GM21717 (cell line): ENCODE measurements at regions not wholly inside any gene's neighbourhood (a gene's known extent, or its start where the extent isn't known, plus 50 kb on each side); places are given as distances from the start of the nearest gene placed in this dataset.
"Not testable (repeated sequence)": the region's sequence is repeated elsewhere in the genome, so short reads cannot be mapped to it uniquely, and the experiment has no call there.

ENCODE experiments used
- ATAC-seq: cut with Tn5 transposase; IDR thresholded peaks from one replicate; pipeline ENCODE4 v1.9.1; 2021; ENCODE audit warnings: mild to moderate bottlenecking, moderate library complexity; ENCODE audit not compliant: unreplicated experiment

DNA sequence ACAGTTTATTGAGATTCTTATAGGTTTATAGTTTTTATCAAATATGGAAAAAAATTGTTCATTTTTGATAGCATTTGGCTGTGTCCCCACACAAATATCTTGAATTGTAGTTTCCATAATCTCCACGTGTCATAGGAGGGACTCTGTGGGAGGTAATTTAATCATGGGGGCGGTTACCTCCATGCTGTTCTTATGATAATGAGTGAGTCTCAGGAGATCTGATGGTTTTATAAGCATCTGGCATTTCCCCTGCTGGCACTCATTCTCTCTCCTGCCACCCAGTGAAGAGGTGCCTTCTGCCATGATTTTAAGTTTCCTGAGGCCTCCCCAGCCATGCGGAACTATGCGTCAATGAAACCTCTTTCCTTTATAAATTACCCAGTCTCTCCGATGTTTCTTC lies 420.6 kb upstream of the KAZN start:
- not testable (repeated sequence) for ATAC-seq

DNA sequence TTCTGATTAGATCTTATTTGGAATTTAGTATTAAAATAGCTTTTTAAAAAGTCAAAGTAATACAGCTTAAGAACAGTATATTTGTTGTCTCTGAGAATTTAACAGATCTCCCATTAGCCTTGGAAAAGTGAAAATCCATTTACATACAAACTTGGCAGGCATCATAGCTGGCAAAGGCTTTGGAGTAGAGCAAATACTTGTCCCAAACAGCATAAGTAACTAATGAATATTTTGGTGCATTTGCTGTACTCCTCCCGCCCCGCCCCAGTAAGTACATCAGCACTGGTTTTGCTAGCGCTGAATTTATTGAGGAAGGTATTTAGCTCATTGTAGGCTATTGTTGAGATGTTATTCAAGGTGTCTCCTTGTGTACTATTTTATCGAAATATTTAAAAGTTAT lies 417.7 kb upstream of the KAZN start:
- no peak for ATAC-seq

DNA sequence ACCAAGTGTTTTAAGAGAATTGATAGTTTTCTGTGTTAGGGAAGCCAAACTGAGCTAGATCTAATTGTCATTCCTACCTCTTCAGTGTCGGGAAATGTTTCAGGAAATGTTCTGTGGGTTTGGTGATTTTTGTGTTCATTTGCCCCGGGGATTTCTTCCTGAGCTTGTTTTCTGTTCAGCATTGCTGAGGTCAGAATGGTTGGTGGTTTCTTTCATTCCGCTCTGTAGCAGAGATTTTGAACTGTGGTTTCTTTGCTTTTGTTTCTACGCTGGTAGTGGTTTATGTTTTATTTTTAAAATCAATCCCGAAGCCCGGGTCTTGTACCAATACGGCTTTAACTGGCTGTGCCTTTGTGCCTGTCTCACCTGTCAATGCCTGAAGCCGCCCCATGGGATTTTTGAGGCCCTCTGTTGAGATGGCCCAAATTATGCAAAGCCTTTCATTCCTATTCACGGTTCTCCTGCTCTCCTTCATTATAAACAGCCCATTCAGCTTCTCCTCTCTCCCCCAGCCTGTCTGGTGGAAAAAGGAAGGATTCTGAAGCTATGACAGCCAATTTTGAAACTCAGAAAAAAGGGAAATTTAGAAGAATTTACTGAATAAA lies 417.2 kb upstream of the KAZN start:
- no peak for ATAC-seq

DNA sequence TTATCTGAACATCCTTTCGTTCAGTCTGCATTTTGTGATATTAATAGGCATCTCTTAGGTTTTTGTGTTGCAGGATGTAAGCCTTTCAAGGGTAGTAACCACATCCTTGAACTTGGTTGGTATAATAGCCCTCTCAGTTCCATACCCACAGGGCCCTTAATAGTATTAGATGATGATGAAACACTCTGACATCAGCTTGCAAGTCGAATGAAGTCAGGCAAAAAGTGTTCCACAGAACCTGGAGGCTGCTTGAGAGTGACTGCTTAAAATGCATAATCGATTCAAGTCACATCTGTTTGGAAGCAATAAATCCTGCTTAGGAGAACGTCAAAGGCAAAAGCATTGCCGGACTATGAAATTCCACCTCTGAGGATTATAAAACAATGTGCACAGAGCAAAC lies 415.6 kb upstream of the KAZN start:
- ATAC-seq: no peak

DNA sequence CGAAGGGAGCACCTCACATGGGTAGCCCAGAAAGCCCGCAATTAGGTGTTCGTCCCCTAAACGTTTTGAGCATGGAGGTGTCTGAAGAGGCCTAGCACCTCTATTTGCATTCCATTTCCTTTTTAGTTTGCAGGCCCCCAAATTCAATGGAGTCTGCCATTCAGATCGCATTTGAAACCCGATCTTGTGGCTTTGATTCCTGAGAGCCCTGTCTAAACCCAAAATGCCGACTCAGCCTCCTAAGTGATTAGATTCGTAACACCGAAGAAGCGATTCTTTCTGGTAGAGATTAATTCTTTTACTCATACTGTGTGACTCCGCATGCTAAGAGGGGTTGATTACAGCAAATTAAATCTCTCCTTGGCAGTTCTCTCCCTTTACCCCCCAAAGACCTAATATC lies 415.2 kb upstream of the KAZN start:
- no peak for ATAC-seq

DNA sequence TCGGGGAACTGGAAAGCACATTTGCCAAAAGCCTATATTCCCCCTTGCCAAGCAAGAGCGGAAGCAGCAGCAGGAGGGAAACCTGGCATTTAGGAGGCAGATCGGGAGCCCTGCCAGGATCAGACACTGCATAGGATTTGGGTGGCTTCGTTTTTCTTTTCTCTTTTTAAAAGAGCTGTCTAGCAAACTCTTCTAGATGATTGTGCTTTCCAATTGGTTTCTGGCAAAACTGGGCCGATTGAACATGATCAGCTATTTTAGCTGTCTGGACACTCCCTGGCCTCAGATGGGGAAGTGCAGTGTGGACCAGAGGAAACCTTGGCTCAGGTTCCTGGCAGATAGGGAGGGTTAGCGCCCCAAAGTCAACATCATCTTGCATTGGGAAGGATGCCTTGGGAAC lies 414.0 kb upstream of the KAZN start:
- no peak for ATAC-seq

DNA sequence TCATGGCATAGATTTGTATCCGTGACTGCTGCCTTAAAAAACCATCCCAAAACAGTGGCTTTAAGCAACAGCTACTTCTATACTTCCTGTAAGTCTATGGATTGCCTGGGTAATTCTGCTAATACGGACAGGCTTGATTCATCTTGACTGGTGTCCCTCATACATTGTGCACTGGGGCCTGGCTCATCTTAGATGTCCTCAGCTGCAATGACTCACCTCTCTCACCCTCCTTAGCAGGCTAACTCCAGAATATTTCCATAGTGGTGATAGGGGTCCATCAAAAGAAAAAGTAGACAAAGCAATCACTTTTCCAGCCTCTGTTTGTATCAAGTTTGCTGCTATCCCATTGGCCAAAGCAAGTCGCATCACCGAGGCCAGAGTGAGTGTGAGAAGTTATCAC lies 409.1 kb upstream of the KAZN start:
- ATAC-seq: no peak

DNA sequence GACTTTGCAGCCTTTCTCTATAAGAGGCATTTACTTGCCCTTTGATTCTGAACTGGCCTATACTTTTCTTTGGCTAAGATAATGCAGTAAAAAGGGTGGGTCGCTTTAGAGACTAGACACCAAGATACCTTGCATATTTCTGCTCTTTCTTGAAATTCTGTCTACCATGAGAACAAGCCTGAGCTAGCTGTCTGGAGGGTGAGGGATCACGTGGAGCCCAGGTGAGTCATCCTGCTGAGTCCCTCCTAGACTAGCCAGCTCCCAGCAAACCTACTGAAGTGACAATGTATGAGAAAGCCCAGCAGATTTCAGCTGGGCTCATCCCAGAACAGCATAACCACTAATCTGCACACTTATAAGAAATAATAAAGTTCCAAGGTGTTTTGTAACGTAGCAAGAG lies 408.0 kb upstream of the KAZN start:
- no peak for ATAC-seq

DNA sequence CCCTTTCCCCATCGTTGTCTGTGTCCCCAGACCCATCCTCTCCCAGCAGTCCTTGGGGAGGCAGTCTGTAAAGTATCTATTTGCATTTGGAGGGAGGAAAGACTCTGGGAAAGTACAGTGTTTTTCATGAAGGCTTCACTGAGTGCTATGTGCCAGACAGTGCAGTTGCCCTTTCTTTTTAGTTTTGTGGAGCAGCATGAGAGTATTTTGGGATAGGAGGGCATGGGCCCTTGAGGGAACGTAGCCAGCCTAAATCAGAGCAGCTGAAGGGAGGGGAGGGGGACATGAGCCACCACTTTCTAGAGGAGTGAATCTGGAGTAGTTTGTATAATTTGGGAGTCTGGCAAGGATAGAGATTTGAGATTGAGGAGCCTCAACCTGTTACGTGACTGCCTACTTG lies 404.0 kb upstream of the KAZN start:
- ATAC-seq: no peak

DNA sequence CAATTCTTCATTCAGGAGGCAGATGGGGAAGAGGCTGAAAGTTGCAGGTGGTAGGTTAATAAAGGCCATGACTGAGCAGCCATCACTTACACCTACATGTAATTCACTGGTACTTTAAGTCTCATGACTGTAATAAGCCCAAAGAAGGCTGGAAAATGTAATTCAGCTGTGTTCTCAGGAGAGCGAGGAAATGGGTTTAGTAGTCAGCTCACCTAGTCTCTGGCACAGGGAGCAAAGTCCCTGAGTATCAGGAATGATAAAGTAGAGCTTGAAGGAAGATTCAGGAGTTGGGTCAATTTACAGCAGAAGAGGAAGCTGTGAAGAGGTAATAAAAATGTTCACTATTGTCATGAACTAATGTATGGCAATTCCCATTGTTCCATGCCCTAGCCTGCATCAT lies 393.4 kb upstream of the KAZN start:
- no peak for ATAC-seq

DNA sequence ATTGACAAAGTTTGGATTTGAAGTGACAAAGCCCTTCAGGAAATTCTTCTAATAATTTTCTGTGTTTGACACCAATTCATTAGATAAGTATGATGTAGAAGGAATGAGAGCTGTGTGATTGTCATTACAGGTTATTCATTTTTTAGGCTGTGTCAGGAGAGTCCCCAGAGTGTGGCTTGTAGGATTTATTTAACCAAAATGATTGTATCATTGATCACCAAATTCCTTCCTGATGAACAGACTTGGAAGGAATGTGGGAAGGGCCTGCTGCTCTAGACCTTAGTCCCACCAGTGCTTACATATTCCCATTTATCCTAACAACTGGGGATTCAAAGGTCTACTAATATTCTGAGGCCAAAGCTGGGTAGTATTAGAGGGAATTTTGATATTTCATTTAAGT lies 383.3 kb upstream of the KAZN start:
- no peak for ATAC-seq

DNA sequence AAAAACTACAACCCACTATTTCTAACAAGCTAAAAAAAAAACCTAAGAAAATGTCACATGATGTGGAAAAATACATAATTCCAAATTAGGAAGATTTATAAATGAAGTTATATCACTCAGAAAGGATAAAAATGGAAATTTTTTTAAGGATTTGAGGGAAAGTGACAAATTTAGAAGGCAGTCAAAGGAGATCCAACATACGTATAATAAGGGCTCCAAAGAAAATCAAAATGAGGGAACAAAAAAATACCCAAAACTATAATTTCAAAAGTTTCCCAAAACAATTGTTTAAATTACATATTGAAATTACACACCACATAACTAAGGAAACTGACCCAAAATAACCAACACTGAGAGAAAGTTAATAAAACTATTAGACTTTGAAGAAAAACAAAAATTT lies 381.1 kb upstream of the KAZN start:
- no peak for ATAC-seq

DNA sequence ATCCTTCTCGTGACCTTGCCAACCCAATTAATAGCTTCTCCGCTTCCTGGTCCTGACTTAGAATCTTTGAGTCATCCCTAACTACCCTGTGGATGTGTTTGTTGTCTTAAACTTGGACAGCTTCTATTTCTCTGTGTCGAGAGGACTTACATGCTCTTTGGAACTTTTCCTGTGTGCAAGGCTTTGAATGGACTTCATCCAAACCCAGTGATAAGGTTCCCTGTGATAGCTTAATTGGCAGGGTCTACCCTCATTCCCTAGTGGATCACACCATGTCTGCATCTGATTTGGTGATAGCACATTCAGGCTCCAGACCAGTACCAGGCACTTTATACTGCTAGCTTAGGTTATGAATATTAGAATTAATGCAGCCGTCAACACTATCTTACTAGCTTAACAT lies 378.2 kb upstream of the KAZN start:
- no peak for ATAC-seq

DNA sequence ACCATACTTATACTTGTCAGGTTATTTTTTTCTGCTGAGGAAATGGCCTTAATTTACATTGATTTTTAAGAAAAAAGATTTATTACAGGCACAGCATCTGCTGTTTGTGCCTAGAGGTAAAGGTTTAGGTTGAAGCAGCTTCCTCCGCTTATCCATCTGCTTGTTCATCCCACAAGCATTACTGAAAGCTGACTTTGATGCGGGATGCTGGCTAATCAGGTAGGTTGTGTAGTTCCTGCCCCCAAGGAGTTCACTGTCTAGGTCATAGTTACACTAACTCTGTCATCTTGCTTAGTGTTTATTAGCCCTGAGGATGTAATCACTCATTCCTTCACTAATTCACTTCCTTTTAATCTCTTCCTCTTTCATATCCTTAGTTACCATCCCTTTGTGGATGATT lies 377.7 kb upstream of the KAZN start:
- no peak for ATAC-seq

DNA sequence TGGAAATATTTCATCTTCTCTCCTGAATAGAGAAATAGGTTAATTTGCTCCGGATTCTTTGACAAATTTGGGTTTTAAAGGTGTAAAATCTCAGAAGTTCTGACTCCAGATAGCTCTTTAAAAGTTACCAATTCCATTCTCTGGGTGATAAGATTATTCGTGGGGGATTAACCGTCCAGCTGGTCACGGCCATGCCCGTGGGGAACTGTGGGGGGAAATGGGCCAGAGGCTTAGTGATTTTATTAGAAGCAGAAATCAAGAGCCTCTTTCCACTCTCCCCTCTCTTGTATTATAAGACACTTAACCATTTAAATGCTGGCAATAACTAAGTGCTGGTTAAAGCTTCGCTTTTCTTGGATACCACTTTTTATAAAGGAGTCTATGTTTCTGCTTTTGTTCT lies 376.4 kb upstream of the KAZN start:
- ATAC-seq: no peak

DNA sequence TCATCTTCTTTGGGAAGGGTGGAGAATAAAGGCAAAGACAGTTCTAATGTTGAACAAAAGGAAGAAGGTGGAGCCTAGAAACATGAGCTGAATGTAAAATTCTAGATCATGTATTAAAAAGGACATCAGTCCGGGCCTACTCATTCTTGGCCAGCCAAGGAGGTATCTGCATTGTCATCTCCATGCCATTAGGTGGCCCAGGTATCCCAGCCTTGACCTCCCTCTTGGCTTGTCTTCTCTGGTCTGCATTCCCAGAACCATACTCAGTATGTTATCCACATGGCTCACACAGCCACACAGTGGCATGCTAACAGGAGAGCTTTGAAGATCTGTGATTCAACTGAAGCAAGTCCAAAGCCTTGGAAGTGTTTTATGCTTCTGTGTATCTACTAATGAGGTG lies 369.8 kb upstream of the KAZN start:
- ATAC-seq: no peak

DNA sequence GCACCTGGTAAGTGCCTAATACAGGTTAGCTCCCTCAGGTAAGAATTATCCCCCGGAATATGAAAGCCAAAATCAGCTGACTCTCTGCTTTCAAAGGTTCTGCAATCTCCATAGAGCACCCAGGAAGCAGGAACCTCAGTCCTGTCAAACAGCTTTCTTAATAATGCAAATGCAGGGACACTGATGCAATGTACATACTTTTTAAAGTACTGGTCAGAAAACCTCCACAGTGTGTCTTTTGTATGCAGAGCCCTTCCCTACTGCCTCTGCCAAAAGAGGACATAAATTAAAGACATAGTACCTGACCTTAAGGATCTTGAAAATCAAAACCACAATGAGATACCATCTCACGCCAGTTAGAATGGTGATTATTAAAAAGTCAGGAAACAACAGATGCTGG lies 365.0 kb upstream of the KAZN start:
- no peak for ATAC-seq

DNA sequence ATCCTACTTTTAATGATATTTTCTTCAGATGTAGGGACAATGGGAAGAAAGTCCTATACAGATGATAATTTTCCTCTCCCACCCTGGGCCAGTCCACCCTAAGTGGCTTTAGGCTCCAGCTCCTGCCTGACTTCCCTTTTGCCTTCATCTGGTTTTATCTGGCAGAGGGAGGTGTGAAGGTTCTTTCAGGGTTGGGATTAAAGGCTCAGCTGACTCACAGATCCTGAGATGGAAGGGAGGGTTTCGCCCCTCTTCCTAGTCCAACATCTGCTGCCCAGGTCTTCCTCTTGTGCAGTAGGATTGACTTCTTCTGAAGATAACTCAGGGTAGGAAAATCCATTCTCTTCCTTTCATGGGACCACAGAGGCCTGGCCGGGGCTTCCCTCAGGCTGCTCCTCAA lies 362.4 kb upstream of the KAZN start:
- no peak for ATAC-seq

DNA sequence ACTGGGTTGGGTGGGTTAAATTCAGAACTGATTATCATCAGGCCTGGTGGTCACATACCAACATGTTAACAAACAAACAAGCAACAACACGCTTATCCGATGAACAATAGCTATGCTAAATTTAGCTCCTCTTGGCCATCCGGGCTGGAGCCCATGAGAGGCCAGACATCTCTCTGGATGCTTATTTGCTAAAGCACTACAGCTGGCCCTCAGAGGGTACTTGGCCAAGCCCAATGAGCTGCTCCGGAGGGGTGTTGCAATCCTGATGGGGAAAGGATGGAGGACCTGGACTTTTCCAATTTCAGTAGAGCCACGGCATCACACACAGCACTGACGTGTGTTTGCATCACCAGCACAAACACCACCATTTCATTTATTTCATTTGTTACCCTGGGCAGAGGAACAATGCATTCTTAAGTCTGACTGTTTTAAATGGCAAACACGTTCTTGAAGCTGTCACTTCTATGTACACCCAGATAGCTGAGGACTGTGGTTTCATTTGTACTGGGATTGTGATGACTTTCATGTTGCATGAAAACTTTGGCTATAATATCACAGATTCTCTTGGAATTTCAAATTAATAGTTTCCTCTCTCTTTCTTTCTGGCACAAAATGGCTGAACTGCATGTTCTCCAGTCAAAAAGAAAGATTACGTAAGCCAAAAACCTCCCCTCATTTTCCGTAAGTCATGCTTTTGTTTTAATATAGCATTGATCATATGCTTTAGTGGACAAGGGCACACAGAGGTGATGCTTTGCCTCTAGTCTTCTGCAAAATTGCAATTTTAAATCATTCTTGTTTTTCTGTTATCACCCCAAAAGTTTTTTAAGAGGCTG lies 359.8 kb upstream of the KAZN start:
- ATAC-seq: no peak

DNA sequence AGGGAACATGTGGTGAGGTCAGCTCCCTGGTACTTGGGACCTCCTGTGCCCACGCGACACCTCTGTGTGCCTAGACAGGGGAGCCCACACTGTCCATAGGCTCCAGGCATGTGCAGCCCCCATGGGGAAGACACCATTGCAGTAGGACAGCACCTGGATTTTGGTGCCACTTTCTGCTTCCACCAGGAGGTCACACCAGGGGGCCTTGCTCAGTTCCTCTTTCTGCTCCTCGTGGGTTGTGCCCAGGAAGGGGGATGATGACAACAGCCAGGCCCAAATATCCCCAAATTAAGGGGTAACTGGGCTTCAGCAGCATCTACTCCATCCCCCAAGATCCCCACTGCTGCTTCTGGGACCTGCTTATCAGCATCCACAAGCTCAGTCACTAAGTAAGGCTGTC lies 358.2 kb upstream of the KAZN start:
- no peak for ATAC-seq

DNA sequence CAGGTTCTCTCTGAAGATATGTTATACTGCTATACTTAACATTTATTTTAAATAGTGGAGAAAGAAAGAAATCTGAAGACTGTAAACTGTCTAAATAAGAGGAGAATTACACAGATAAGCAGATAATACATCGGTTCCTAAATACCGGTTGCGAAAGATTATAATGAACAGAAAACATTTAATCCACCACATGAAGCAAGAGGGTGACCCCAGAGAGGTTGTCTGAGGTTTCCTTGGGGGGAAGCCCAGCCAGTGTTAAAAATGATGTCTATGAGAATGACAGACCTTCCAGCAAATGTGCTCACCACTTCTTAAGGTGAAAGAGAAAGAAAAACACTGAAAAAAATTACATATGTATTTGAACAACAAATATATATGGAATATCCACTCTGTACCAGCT lies 356.4 kb upstream of the KAZN start:
- ATAC-seq: no peak

DNA sequence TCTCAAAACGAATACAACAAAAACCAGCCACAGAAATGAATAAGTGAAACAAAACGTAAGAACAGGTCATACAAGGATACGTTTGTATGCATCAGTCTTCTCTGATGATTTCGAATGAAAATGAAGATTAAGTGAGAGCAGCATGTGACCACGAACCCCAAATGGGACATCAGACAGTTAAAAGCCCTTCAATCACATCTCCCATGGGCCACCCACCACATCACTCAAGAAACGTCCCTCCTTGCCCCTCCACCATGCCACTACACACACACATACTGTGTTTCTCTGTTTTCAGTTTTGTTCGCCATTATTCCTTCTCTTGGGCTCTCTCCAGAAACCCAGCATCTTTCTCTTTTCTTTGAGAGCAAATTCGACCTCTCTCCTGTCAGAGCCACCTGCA lies 355.6 kb upstream of the KAZN start:
- ATAC-seq: no peak

DNA sequence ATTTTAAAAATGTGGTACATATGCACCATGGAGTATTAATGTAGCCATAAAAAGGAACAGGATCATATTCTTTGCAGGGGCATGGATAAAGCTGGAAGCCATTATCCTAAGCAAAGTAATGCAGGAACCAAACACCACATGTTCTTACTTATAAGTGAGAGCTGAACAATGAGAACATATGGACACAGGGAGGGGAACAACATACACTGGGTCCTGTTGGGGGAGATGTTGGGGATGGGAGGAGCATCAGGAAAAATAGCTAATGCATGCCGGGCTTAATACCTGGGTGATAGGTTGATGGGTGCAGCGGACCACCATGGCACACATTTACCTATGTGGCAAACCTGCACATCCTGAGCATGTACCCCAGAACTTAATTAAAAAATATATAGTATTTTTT lies 352.5 kb upstream of the KAZN start:
- no peak for ATAC-seq
